SK-N-MC (cell line): ENCODE measurements at regions not wholly inside any gene's neighbourhood (a gene's known extent, or its start where the extent isn't known, plus 50 kb on each side); places are given as distances from the start of the nearest gene placed in this dataset.

Source experiments
- EZH2 ChIP-seq: fragments of 200-600 bp; sonication (generic); IDR thresholded peaks from one replicate; pipeline ENCODE4 v1.6.1; 2017; ENCODE audit warnings: antibody characterized with exemption
- FOXP2 ChIP-seq: optimal IDR thresholded peaks from 2 replicates; pipeline ENCODE3; 2011; ENCODE audit warnings: mild to moderate bottlenecking, moderate library complexity; ENCODE audit not compliant: insufficient read depth; ENCODE audit errors: extremely low read length, control extremely low read depth
- POLR2AphosphoS5 ChIP-seq: IDR thresholded peaks from 2 replicates; pipeline ENCODE4 v1.6.1; 2012; ENCODE audit warnings: mild to moderate bottlenecking, low read depth, low read length, borderline replicate concordance

GRCh38 chr10:57624066-57624465 is 643.6 kb downstream of the IPMK start:
- TF ChIP-seq POLR2AphosphoS5 (no peak), EZH2 (no peak), FOXP2 (no peak)
